IPS-18c (cell line): ENCODE measurements at regions not wholly inside any gene's neighbourhood (a gene's known extent, or its start where the extent isn't known, plus 50 kb on each side); places are given as distances from the start of the nearest gene placed in this dataset.
A peak's percentile ranks its signal among the peaks of the same experiment; 100 is the strongest.
"Not testable (repeated sequence)": the region's sequence is repeated elsewhere in the genome, so short reads cannot be mapped to it uniquely, and the experiment has no call there.

Experiments
- H3K4me3 ChIP-seq: 2 replicates; pipeline ENCODE4 v1.7.0; 2013; ENCODE audit warnings: low read depth, mild to moderate bottlenecking, low read length, moderate library complexity; ENCODE audit not compliant: insufficient read depth
- H3K9me3 ChIP-seq: one replicate; pipeline ENCODE4 v1.6.1; 2013; ENCODE audit warnings: mild to moderate bottlenecking, low read length, moderate library complexity; ENCODE audit not compliant: control insufficient read depth, insufficient read depth

GRCh38 chr17:54662978-54663876 lies 237.4 kb upstream of the TOM1L1 start:
- H3K9me3 ChIP-seq, result no peaks in the 10 kb centered on the region
- 0 out of 2 replicates have a peak overlapping the region, but pooled peaks have one; percentile 2 for H3K4me3 ChIP-seq

DNA sequence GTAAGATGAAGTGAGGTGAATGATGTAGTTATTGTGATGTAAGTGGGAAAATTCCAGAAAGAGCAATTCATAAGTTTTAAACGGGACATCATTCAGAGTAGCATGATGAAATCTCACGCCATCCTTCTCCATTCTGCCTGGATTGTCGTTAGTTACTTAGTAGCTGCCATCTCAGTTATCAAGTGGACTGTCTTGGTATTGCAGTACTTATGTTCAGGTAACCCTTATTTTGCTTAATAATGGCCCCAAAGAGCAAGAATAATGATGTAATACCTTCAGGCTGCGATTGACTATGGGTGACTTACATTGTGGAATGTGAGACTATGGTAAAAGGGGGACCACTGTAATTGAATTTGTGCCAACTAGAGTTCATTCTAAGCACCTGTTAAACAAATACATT lies 234.1 kb upstream of the TOM1L1 start:
- no peaks in the 10 kb centered on the region for H3K9me3 ChIP-seq
- H3K4me3 ChIP-seq, result no peak overlapping the region

DNA sequence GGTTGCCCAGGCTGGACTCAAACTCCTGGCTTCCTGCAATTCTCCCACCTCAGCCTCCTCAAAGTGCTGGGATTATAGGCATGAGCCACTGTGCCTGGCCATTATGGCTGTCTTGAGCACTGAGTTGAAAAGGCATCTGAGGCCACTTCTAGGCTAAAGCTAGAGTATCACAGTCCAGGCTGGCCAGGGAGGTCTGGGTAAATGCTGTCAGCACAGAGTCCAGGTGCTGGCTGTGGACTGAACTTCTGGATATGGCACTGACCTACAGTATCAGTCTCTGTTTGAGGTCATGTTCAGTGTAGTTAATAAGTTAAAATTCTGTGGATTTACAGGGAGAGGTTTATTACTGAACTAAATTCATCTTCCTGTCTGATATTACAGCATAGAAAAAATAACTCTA lies 222.5 kb upstream of the TOM1L1 start:
- Histone ChIP-seq H3K9me3 (no peaks in the 10 kb centered on the region), H3K4me3 (no peak overlapping the region)

GRCh38 chr17:54680410-54680809 lies 220.2 kb upstream of the TOM1L1 start:
- H3K9me3 ChIP-seq, result no peaks in the 10 kb centered on the region
- H3K4me3 ChIP-seq, result no peak overlapping the region

GRCh38 chr17:54694287-54694887 lies 206.3 kb upstream of the TOM1L1 start:
- Histone ChIP-seq H3K9me3 (no peaks in the 10 kb centered on the region), H3K4me3 (no peak overlapping the region)

DNA sequence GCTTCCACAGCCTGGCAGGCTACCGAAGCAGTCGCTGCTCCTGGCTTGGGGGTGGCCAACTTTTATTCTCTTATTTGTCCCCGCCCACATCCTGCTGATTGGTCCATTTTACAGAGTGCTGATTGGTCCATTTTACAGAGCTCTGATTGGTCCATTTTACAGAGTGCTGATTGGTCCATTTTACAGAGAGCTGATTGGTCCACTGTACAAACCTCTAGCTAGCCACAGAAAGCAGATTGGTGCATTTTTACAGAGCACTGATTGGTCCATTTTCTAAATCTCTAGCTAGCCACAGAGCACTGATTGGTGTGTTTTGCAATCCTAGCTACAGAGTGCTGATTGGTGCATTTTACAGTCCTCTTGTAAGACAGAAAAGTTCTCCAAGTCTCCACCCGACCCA lies 187.9 kb upstream of the TOM1L1 start:
- not testable (repeated sequence) for H3K9me3 ChIP-seq, H3K4me3 ChIP-seq

GRCh38 chr17:54718286-54718685 lies 182.4 kb upstream of the TOM1L1 start:
- Histone ChIP-seq H3K9me3 (no peaks in the 10 kb centered on the region), H3K4me3 (no peak overlapping the region)

- H3K4me3 ChIP-seq, result no peak overlapping the region
- no peaks in the 10 kb centered on the region for H3K9me3 ChIP-seq
Observed at GRCh38 chr17:54727624-54728023, 173.0 kb upstream of the TOM1L1 start.

GRCh38 chr17:54736573-54736972 lies 164.1 kb upstream of the TOM1L1 start:
- H3K4me3 ChIP-seq, result no peak overlapping the region
- H3K9me3 ChIP-seq, result no peaks in the 10 kb centered on the region

GRCh38 chr17:54738496-54738895 lies 162.2 kb upstream of the TOM1L1 start:
- H3K9me3 ChIP-seq, result no peaks in the 10 kb centered on the region
- no peak overlapping the region for H3K4me3 ChIP-seq

GRCh38 chr17:54744750-54745149 lies 155.9 kb upstream of the TOM1L1 start:
- Histone ChIP-seq H3K4me3 (no peak overlapping the region), H3K9me3 (no peaks in the 10 kb centered on the region)

GRCh38 chr17:54745239-54745638 lies 155.4 kb upstream of the TOM1L1 start:
- Histone ChIP-seq H3K4me3 (no peak overlapping the region), H3K9me3 (no peaks in the 10 kb centered on the region)

GRCh38 chr17:54745862-54746261 lies 154.8 kb upstream of the TOM1L1 start:
- Histone ChIP-seq H3K4me3 (no peak overlapping the region), H3K9me3 (no peaks in the 10 kb centered on the region)

DNA sequence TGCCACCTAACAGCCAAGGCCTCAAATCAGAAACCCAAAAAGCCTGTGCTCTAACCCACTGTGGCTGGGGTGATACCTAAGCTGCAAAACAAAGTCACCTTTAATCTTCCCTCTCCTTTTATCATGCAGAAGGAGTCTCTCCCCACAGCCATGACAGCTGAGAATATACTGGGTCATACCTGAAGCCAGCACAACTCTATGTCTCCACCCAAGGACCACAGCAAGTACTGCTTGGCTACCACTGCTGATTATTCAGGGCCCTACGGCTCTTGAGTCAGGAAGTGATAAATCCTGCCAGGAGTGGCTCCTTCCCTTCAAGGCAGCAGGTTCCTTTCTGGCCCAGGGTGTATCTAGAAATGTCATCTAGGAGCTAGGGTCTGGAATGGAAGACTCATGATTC lies 151.5 kb upstream of the TOM1L1 start:
- Histone ChIP-seq H3K9me3 (no peaks in the 10 kb centered on the region), H3K4me3 (no peak overlapping the region)

GRCh38 chr17:54754560-54754959 lies 146.1 kb upstream of the TOM1L1 start:
- H3K9me3 ChIP-seq, result no peaks in the 10 kb centered on the region

GRCh38 chr17:54760836-54761235 lies 139.8 kb upstream of the TOM1L1 start:
- H3K4me3 ChIP-seq, result no peak overlapping the region
- H3K9me3 ChIP-seq, result no peaks in the 10 kb centered on the region

More at GRCh38 chr17:54754560-54754959, 146.1 kb upstream of the TOM1L1 start:
- no peak overlapping the region for H3K4me3 ChIP-seq

GRCh38 chr17:54770836-54771235 lies 129.8 kb upstream of the TOM1L1 start:
- Histone ChIP-seq H3K9me3 (no peaks in the 10 kb centered on the region), H3K4me3 (no peak overlapping the region)

DNA sequence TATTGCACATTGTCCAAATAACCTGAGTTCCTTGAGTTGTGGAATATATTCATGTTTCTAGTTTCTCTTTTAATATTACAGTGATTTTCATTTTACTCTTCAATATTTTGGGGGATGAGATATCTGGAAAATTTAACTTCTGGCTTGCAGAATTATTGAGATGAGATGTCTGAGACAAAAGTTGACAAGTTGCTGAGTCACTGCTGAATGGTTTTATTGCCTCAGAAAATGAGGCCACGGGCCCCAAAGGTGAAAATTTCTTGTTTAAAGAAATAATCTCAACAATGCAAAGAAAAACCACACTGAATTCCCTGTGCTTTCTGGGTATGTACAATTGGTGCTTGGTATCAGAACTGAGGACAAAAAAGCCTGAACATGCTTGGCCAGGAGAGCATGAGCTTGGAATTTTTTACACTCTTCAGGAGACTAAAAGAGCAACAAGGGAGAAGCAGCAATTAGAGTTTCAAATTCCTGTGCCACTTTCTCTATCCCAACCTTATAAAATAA lies 129.2 kb upstream of the TOM1L1 start:
- Histone ChIP-seq H3K9me3 (no peaks in the 10 kb centered on the region), H3K4me3 (no peak overlapping the region)
